PC-9 (cell line): ENCODE measurements at regions not wholly inside any gene's neighbourhood (a gene's known extent, or its start where the extent isn't known, plus 50 kb on each side); places are given as distances from the start of the nearest gene placed in this dataset.
"Not testable (repeated sequence)": the region's sequence is repeated elsewhere in the genome, so short reads cannot be mapped to it uniquely, and the experiment has no call there.

Source experiments
- BruUV-seq: library from RNA; stranded (reverse); fragments of 400-500 nt; replicated peaks from 2 replicates; lab custom pipeline; 2021; lab: Mats Ljungman, UMichigan
- CTCF ChIA-PET: fragments of 300-600 bp; sonication (Branson Sonifier 250); formaldehyde crosslinking; loops from one replicate; lab custom pipeline; 2022; ENCODE audit warnings: antibody characterized with exemption; lab: Charles Lee
- POLR2A ChIA-PET: fragments of 300-600 bp; sonication (Branson Sonifier 250); formaldehyde crosslinking; loops from one replicate; lab custom pipeline; 2022; ENCODE audit warnings: antibody characterized with exemption; ENCODE audit not compliant: unreplicated experiment; lab: Charles Lee
- DNase-seq, 2 experiments: peaks; one replicate each; pipeline versions ENCODE4 v3.0.0 to v3.0.0-alpha.2; 2015 to 2022; ENCODE audit warnings: mixed read lengths in 1 of 2
- H2AFZ ChIP-seq: fragments of 200-600 bp; sonication (generic); 2 replicates; pipeline ENCODE4 v1.8.1; 2017; ENCODE audit warnings: antibody characterized with exemption
- H3F3A ChIP-seq: fragments of 200-600 bp; sonication (generic); 2 replicates; pipeline ENCODE4 v1.8.1; 2017; ENCODE audit warnings: antibody characterized with exemption, mild to moderate bottlenecking, low read depth; ENCODE audit not compliant: insufficient read depth
- H3K27ac ChIP-seq: fragments of 200-600 bp; sonication (generic); 2 replicates; pipeline ENCODE4 v1.6.1; 2016; ENCODE audit warnings: mixed run types
- H3K27me3 ChIP-seq: fragments of 200-600 bp; sonication (generic); 2 replicates; pipeline ENCODE4 v1.6.1; 2016; ENCODE audit warnings: low read depth, mixed run types; ENCODE audit not compliant: insufficient read depth
- H3K36me3 ChIP-seq: fragments of 200-600 bp; sonication (generic); 2 replicates; pipeline ENCODE4 v1.6.1; 2016; ENCODE audit warnings: low read depth, mixed run types
- H3K4me1 ChIP-seq: fragments of 200-600 bp; sonication (generic); replicated peaks from 2 replicates; pipeline ENCODE4 v1.6.1; 2016; ENCODE audit warnings: mixed run types; ENCODE audit not compliant: insufficient read depth
- H3K4me2 ChIP-seq: fragments of 200-600 bp; sonication (generic); 2 replicates; pipeline ENCODE4 v1.6.1; 2017; ENCODE audit warnings: mixed run types
- H3K4me3 ChIP-seq: fragments of 200-600 bp; sonication (generic); 2 replicates; pipeline ENCODE4 v1.6.1; 2016; ENCODE audit warnings: mixed run types
- H3K79me2 ChIP-seq: fragments of 200-600 bp; sonication (generic); 2 replicates; pipeline ENCODE4 v1.6.1; 2017; ENCODE audit warnings: low read depth, mixed run types
- H3K9me2 ChIP-seq: fragments of 200-600 bp; sonication (generic); 2 replicates; pipeline ENCODE4 v1.8.1; 2017; ENCODE audit warnings: mild to moderate bottlenecking; ENCODE audit not compliant: insufficient read depth
- H3K9me3 ChIP-seq: fragments of 200-600 bp; sonication (generic); 2 replicates; pipeline ENCODE4 v1.8.1; 2016; ENCODE audit warnings: low read depth; ENCODE audit not compliant: insufficient read depth
- H4K20me1 ChIP-seq: fragments of 200-600 bp; sonication (generic); 2 replicates; pipeline ENCODE4 v1.8.1; 2017; ENCODE audit not compliant: insufficient read depth
- EZH2 ChIP-seq: fragments of 200-600 bp; sonication (generic); IDR thresholded peaks from 2 replicates; pipeline ENCODE4 v1.8.0; 2017; ENCODE audit warnings: antibody characterized with exemption, low read depth
- intact Hi-C: fragments of 100-400 bp; cut with micrococcal nuclease; formaldehyde crosslinking; loops from one replicate; pipeline ENCODE4 v1.10.0; 2022; ENCODE audit not compliant: unreplicated experiment
- TF ChIP-seq, protein P1 (sequence below): fragments of 200-600 bp; sonication (generic); conservative IDR thresholded peaks from 2 replicates; pipeline ENCODE4 v1.6.1; 2017; ENCODE audit warnings: mixed run types, antibody characterized with exemption, mild to moderate bottlenecking, moderate library complexity

GRCh38 chr12:47340411-47341015 is 260.8 kb upstream of the AMIGO2 start:
- CTCF ChIA-PET = no interaction called here
- no peak overlapping the region for H3K4me2 ChIP-seq
- POLR2A ChIA-PET = no interaction called here
- H3K4me3 ChIP-seq = no peak overlapping the region
- no peaks in the 10 kb centered on the region for H3K9me2 ChIP-seq
- H3K4me1 ChIP-seq = no peaks in the 10 kb centered on the region
- no peak for TF ChIP-seq EZH2
- TF ChIP-seq, protein P1, sequence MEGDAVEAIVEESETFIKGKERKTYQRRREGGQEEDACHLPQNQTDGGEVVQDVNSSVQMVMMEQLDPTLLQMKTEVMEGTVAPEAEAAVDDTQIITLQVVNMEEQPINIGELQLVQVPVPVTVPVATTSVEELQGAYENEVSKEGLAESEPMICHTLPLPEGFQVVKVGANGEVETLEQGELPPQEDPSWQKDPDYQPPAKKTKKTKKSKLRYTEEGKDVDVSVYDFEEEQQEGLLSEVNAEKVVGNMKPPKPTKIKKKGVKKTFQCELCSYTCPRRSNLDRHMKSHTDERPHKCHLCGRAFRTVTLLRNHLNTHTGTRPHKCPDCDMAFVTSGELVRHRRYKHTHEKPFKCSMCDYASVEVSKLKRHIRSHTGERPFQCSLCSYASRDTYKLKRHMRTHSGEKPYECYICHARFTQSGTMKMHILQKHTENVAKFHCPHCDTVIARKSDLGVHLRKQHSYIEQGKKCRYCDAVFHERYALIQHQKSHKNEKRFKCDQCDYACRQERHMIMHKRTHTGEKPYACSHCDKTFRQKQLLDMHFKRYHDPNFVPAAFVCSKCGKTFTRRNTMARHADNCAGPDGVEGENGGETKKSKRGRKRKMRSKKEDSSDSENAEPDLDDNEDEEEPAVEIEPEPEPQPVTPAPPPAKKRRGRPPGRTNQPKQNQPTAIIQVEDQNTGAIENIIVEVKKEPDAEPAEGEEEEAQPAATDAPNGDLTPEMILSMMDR = no peak
- no peak overlapping the region for H3K27ac ChIP-seq
- intact Hi-C loops = no loop called here
- BruUV-seq = no TSS peak
- DNase-seq = no peak
- H3K79me2 ChIP-seq = no peaks in the 10 kb centered on the region
- H2AFZ ChIP-seq = no peak overlapping the region
- H3K27me3 ChIP-seq = no peaks in the 10 kb centered on the region
- H4K20me1 ChIP-seq = no peaks in the 10 kb centered on the region
- H3K9me3 ChIP-seq = peaks cover 17% of the 10 kb centered on the region
- H3F3A ChIP-seq = no peaks in the 10 kb centered on the region
- H3K36me3 ChIP-seq = no peaks in the 10 kb centered on the region

- Histone ChIP-seq H3K4me1 (no peaks in the 10 kb centered on the region), H3K27me3 (no peaks in the 10 kb centered on the region), H2AFZ (no peak overlapping the region), H3K79me2 (no peaks in the 10 kb centered on the region), H3F3A (no peaks in the 10 kb centered on the region), H3K9me2 (no peaks in the 10 kb centered on the region), H4K20me1 (no peaks in the 10 kb centered on the region), H3K9me3 (peaks cover 17% of the 10 kb centered on the region), H3K27ac (no peak overlapping the region), H3K4me3 (no peak overlapping the region), H3K4me2 (no peak overlapping the region), H3K36me3 (no peaks in the 10 kb centered on the region)
- DNase-seq = no peak
- TF ChIP-seq, protein P1 = no peak
- no peak for TF ChIP-seq EZH2
- ChIA-PET POLR2A (no interaction called here), CTCF (no interaction called here)
- intact Hi-C loops = no loop called here
- no TSS peak for BruUV-seq
Measured at GRCh38 chr12:47337581-47337980, 257.8 kb upstream of the AMIGO2 start.

- POLR2A ChIA-PET = interaction anchor here (0.6 kb wide), 1 partner anchor 731 kb away, joined by 6 read pairs; no protein-coding TSS in a partner anchor
- H3K4me1 ChIP-seq, H3F3A ChIP-seq, H3K27ac ChIP-seq, H2AFZ ChIP-seq, intact Hi-C loops, H3K27me3 ChIP-seq, H3K36me3 ChIP-seq, BruUV-seq, DNase-seq, H3K9me2 ChIP-seq, H4K20me1 ChIP-seq, H3K79me2 ChIP-seq, H3K4me3 ChIP-seq, H3K4me2 ChIP-seq, CTCF ChIA-PET: not testable (repeated sequence)
- H3K9me3 ChIP-seq = peaks cover 15% of the 10 kb centered on the region
Measured at GRCh38 chr12:47333271-47333858, 253.6 kb upstream of the AMIGO2 start.
